ENCODE measurements at regions not wholly inside any gene's neighbourhood (a gene's known extent, or its start where the extent isn't known, plus 50 kb on each side); places are given as distances from the start of the nearest gene placed in this dataset.

GRCh38 chr3:118635711-118636110, 398.9 kb downstream of the IGSF11 start (continued):
- TF ChIP-seq REST (IDR thresholded peaks at IDR 0.05; ENCODE audit: low read depth, low read length) (no peak), RCOR1 (IDR thresholded peaks at IDR 0.05; ENCODE audit: low read length) (no peak)

- Histone ChIP-seq H3F3A (replicated peaks; ENCODE audit: insufficient read depth) (no peaks in the 10 kb centered on the region), H3K9ac (no peak overlapping the region), H3K4me3 (ENCODE audit: low read depth in 2 of 2, low read length in 1 of 2) (no peak overlapping the region), H3K9me3 (no peaks in the 10 kb centered on the region), H3K79me2 (ENCODE audit: insufficient read depth) (no peaks in the 10 kb centered on the region), H3K4me2 (no peak overlapping the region), H4K20me1 (ENCODE audit: insufficient read depth) (no peaks in the 10 kb centered on the region), H2AFZ (ENCODE audit: low read depth) (no peak overlapping the region), H3K27ac (ENCODE audit: low read depth in 2 of 2, low read length in 1 of 2) (no peak overlapping the region), H3K27me3 (ENCODE audit: insufficient read depth) (no peaks in the 10 kb centered on the region), H3K4me1 (ENCODE audit: control insufficient read depth in 1 of 2, insufficient read depth in 2 of 2, low read depth in 1 of 2, low read length in 1 of 2) (peaks cover 0 to 12% of the 10 kb centered on the region in 2 experiments; a peak in 2 of 4 replicates), H3K36me3 (replicated peaks in 1 of 2; ENCODE audit: control insufficient read depth in 1 of 2, insufficient read depth in 2 of 2, low read length in 1 of 2) (no peaks in the 10 kb centered on the region), H3K9me2 (no peaks in the 10 kb centered on the region)
- DNase-seq = peak; percentile 7
- CTCF ChIA-PET = interaction anchor here (0.8 to 3.1 kb wide), 3 partner anchors 9 to 15 kb away, joined by 3 to 19 read pairs (median 3); no protein-coding TSS in a partner anchor
- WGBS (ENCODE audit: low lambda C conversion rate) = 66% methylated on average over 4 of the region's 4 CpGs
- peak; percentile 45 for TF ChIP-seq RAD21 (IDR thresholded peaks at IDR 0.05; ENCODE audit: low read length)
- no peak for TF ChIP-seq MXI1 (IDR thresholded peaks at IDR 0.05; ENCODE audit: low read depth, low read length)
- POLR2A ChIA-PET = no interaction called here
Measured at GRCh38 chr3:118636841-118637240, 397.8 kb downstream of the IGSF11 start.

- no peaks in the 10 kb centered on the region for H3K9me3 ChIP-seq
- WGBS (ENCODE audit: low lambda C conversion rate) = 61% methylated on average over 9 of the region's 9 CpGs
- no peak overlapping the region for H3K9ac ChIP-seq
- no peak overlapping the region for H3K4me2 ChIP-seq
- no peaks in the 10 kb centered on the region for H3K9me2 ChIP-seq
- H3K27ac ChIP-seq (ENCODE audit: low read depth in 2 of 2, low read length in 1 of 2) = no peak overlapping the region
- ChIA-PET POLR2A (interaction anchor here (0.6 kb wide), 1 partner anchor 309 kb away, joined by 4 read pairs; no protein-coding TSS in a partner anchor), CTCF (interaction anchor here (3.1 kb wide), 1 partner anchor 10 kb away, joined by 19 read pairs; no protein-coding TSS in a partner anchor)
- no peaks in the 10 kb centered on the region for H3F3A ChIP-seq (replicated peaks; ENCODE audit: insufficient read depth)
- no peaks in the 10 kb centered on the region for H3K27me3 ChIP-seq (ENCODE audit: insufficient read depth)
- H2AFZ ChIP-seq (ENCODE audit: low read depth) = no peak overlapping the region
- no peak for DNase-seq
- peaks cover 0 to 14% of the 10 kb centered on the region in 2 experiments; a peak in 2 of 4 replicates for H3K4me1 ChIP-seq (ENCODE audit: control insufficient read depth in 1 of 2, insufficient read depth in 2 of 2, low read depth in 1 of 2, low read length in 1 of 2)
- H3K4me3 ChIP-seq (ENCODE audit: low read depth in 2 of 2, low read length in 1 of 2) = no peak overlapping the region
- H3K79me2 ChIP-seq (ENCODE audit: insufficient read depth) = no peaks in the 10 kb centered on the region
- H3K36me3 ChIP-seq (replicated peaks in 1 of 2; ENCODE audit: control insufficient read depth in 1 of 2, insufficient read depth in 2 of 2, low read length in 1 of 2) = no peaks in the 10 kb centered on the region
- no peaks in the 10 kb centered on the region for H4K20me1 ChIP-seq (ENCODE audit: insufficient read depth)
- TF ChIP-seq CTCF (IDR thresholded peaks at IDR 0.05) (no peak), FOXJ3 (CRISPR knock-in tag; IDR thresholded peaks at IDR 0.05) (no peak), GATA2 (CRISPR knock-in tag; IDR thresholded peaks at IDR 0.05) (no peak), SMC3 (IDR thresholded peaks at IDR 0.05; ENCODE audit: low read depth, low read length) (no peak), RCOR1 (IDR thresholded peaks at IDR 0.05; ENCODE audit: low read length) (no peak), RXRA (IDR thresholded peaks at IDR 0.05; ENCODE audit: borderline replicate concordance, low read depth) (no peak), MAX (IDR thresholded peaks at IDR 0.05; ENCODE audit: low read depth) (no peak), PBX3 (IDR thresholded peaks at IDR 0.05) (no peak), EP300 (IDR thresholded peaks at IDR 0.05; ENCODE audit: borderline replicate concordance in 1 of 2, low read depth in 1 of 2, low read length in 1 of 2) (no peak), RAD21 (IDR thresholded peaks at IDR 0.05; ENCODE audit: low read length) (no peak), CHD2 (IDR thresholded peaks at IDR 0.05; ENCODE audit: low read length, partially characterized antibody) (no peak), ZBTB33 (IDR thresholded peaks at IDR 0.05; ENCODE audit: borderline replicate concordance, low read depth) (no peak), TCF12 (IDR thresholded peaks at IDR 0.05) (no peak), USF1 (IDR thresholded peaks at IDR 0.05; ENCODE audit: borderline replicate concordance, low read depth) (no peak)
Measured at GRCh38 chr3:118637846-118638245, 396.8 kb downstream of the IGSF11 start.
